SK-N-SH (cell line): ENCODE measurements at regions not wholly inside any gene's neighbourhood (a gene's known extent, or its start where the extent isn't known, plus 50 kb on each side); places are given as distances from the start of the nearest gene placed in this dataset.

Source experiments
- CTCF ChIA-PET: fragments of 300-600, 350-600 bp; formaldehyde crosslinking; extraction: SDS; loops from one replicate; lab custom pipeline; 2021; lab: Yijun Ruan, JAX
- POLR2A ChIA-PET: fragments of 350-600 bp; sonication (Branson Sonifier 250); formaldehyde crosslinking; extraction: SDS; loops from one replicate; lab custom pipeline; 2020; ENCODE audit warnings: antibody characterized with exemption, inconsistent platforms; lab: Yijun Ruan, JAX
- DNase-seq: peaks from one replicate; pipeline ENCODE4 v3.0.0; 2012
- H2AFZ ChIP-seq: fragments of 200-600 bp; sonication (generic); 2 replicates; pipeline ENCODE4 v1.8.1; 2016; ENCODE audit warnings: antibody characterized with exemption, mild to moderate bottlenecking, low read depth
- H3F3A ChIP-seq: fragments of 200-600 bp; sonication (generic); replicated peaks from 2 replicates; pipeline ENCODE3; 2016; ENCODE audit warnings: antibody characterized with exemption, mild to moderate bottlenecking; ENCODE audit not compliant: insufficient read depth
- H3K27ac ChIP-seq, 2 experiments: fragments of 200-500 bp in 1 of 2; fragments of 200-600 bp in 1 of 2; sonication (Bioruptor generic) in 1 of 2; sonication (generic), shearing (Covaris generic) in 1 of 2; 2 replicates each; pipeline versions ENCODE4 v1.5.1 to v1.6.1; 2014 to 2016; ENCODE audit warnings: low read depth in 2 of 2, inconsistent platforms in 1 of 2, low read length in 1 of 2, mild to moderate bottlenecking in 1 of 2, mixed read lengths in 1 of 2
- H3K27me3 ChIP-seq: fragments of 200-600 bp; sonication (generic), shearing (Covaris generic); 2 replicates; pipeline ENCODE4 v1.6.1; 2016; ENCODE audit warnings: mixed run types; ENCODE audit not compliant: insufficient read depth
- H3K36me3 ChIP-seq, 2 experiments: fragments of 200-500 bp in 1 of 2; fragments of 200-600 bp in 1 of 2; sonication (Bioruptor generic) in 1 of 2; sonication (generic) in 1 of 2; replicated peaks in 1 of 2; 2 replicates each; pipeline versions ENCODE3 to v1.5.1; 2014 to 2016; ENCODE audit warnings: low read length in 1 of 2, mild to moderate bottlenecking in 1 of 2; ENCODE audit not compliant: insufficient read depth in 2 of 2, control insufficient read depth in 1 of 2
- H3K4me1 ChIP-seq, 2 experiments: fragments of 200-500 bp in 1 of 2; fragments of 200-600 bp in 1 of 2; sonication (Bioruptor generic) in 1 of 2; sonication (generic), shearing (Covaris generic) in 1 of 2; 2 replicates each; pipeline versions ENCODE4 v1.5.1 to v1.6.1; 2014 to 2016; ENCODE audit warnings: low read depth in 1 of 2, low read length in 1 of 2, mixed run types in 1 of 2; ENCODE audit not compliant: insufficient read depth in 2 of 2, control insufficient read depth in 1 of 2
- H3K4me2 ChIP-seq: fragments of 200-600 bp; sonication (generic), shearing (Covaris generic); 2 replicates; pipeline ENCODE4 v1.6.1; 2017; ENCODE audit warnings: mixed run types
- H3K4me3 ChIP-seq, 2 experiments: fragments of 200-500 bp in 1 of 2; fragments of 200-600 bp in 1 of 2; sonication (Bioruptor generic) in 1 of 2; sonication (generic), shearing (Covaris generic) in 1 of 2; 2 replicates each; pipeline versions ENCODE4 v1.5.1 to v1.8.1; 2014 to 2016; ENCODE audit warnings: low read depth in 2 of 2, inconsistent platforms in 1 of 2, low read length in 1 of 2, mild to moderate bottlenecking in 1 of 2, mixed read lengths in 1 of 2, moderate library complexity in 1 of 2
- H3K79me2 ChIP-seq: fragments of 200-600 bp; sonication (generic); 2 replicates; pipeline ENCODE4 v1.8.1; 2017; ENCODE audit warnings: mild to moderate bottlenecking; ENCODE audit not compliant: insufficient read depth
- H3K9ac ChIP-seq: fragments of 200-600 bp; sonication (generic); 2 replicates; pipeline ENCODE4 v1.6.1; 2017; ENCODE audit warnings: mixed run types
- H3K9me2 ChIP-seq: fragments of 200-600 bp; sonication (generic); 2 replicates; pipeline ENCODE4 v1.6.1; 2017; ENCODE audit warnings: mixed run types
- H3K9me3 ChIP-seq: fragments of 200-600 bp; sonication (generic); 2 replicates; pipeline ENCODE4 v1.6.1; 2017; ENCODE audit warnings: mixed run types, mild to moderate bottlenecking, moderate library complexity
- H4K20me1 ChIP-seq: fragments of 200-600 bp; sonication (generic); 2 replicates; pipeline ENCODE4 v1.6.1; 2017; ENCODE audit warnings: mild to moderate bottlenecking, mixed run types; ENCODE audit not compliant: insufficient read depth
- EP300 ChIP-seq, 2 experiments: IDR thresholded peaks; 2 replicates each; pipeline versions ENCODE4 v1.4.0 to v1.6.1; 2012; ENCODE audit warnings: borderline replicate concordance in 1 of 2, low read depth in 1 of 2, low read length in 1 of 2
- EZH2phosphoT487 ChIP-seq: fragments of 200-600 bp; sonication (generic); IDR thresholded peaks from 2 replicates; pipeline ENCODE4 v1.6.1; 2017; ENCODE audit warnings: low read depth, mixed run types, mild to moderate bottlenecking, antibody characterized with exemption, moderate library complexity, borderline replicate concordance
- FOSL2 ChIP-seq: IDR thresholded peaks from 2 replicates; pipeline ENCODE4 v1.4.0; 2012; ENCODE audit warnings: low read depth, mild to moderate bottlenecking, moderate library complexity, borderline replicate concordance
- MXI1 ChIP-seq: IDR thresholded peaks from 2 replicates; pipeline ENCODE4 v1.6.1; 2012; ENCODE audit warnings: mild to moderate bottlenecking, low read depth, low read length, improper control_type of control experiment
- NRF1 ChIP-seq: IDR thresholded peaks from 2 replicates; pipeline ENCODE4 v1.6.1; 2012; ENCODE audit warnings: low read depth, mild to moderate bottlenecking, low read length
- RAD21 ChIP-seq: IDR thresholded peaks from 2 replicates; pipeline ENCODE4 v1.6.1; 2012; ENCODE audit warnings: mild to moderate bottlenecking, low read length
- RXRA ChIP-seq: IDR thresholded peaks from 2 replicates; pipeline ENCODE4 v1.4.0; 2012; ENCODE audit warnings: low read depth, mild to moderate bottlenecking, borderline replicate concordance
- SMC3 ChIP-seq: IDR thresholded peaks from 2 replicates; pipeline ENCODE4 v1.6.1; 2012; ENCODE audit warnings: low read depth, low read length, improper control_type of control experiment
- TEAD4 ChIP-seq: IDR thresholded peaks from 2 replicates; pipeline ENCODE4 v1.4.0; 2012; ENCODE audit warnings: mild to moderate bottlenecking, borderline replicate concordance; ENCODE audit not compliant: insufficient read depth
- USF1 ChIP-seq: IDR thresholded peaks from 2 replicates; pipeline ENCODE4 v1.4.0; 2012; ENCODE audit warnings: low read depth, borderline replicate concordance
- YY1 ChIP-seq: IDR thresholded peaks from 2 replicates; pipeline ENCODE4 v1.4.0; 2012; ENCODE audit warnings: low read depth, mild to moderate bottlenecking
- WGBS: methylation state at CpG from one replicate; pipeline ENCODE4 v1.1.6; 2017; ENCODE audit warnings: low lambda C conversion rate; 5-methylcytosine and 5-hydroxymethylcytosine counted together
- TF ChIP-seq, protein P1 (sequence below): fragments of 200-600 bp; sonication (generic); IDR thresholded peaks from 2 replicates; pipeline ENCODE4 v1.6.1; 2017; ENCODE audit warnings: antibody characterized with exemption, mild to moderate bottlenecking, moderate library complexity
- TF ChIP-seq, protein P2 (sequence below): IDR thresholded peaks from 2 replicates; pipeline ENCODE4 v1.6.1; 2012; ENCODE audit warnings: mild to moderate bottlenecking, low read depth, low read length, moderate library complexity
- TF ChIP-seq, protein P3 (sequence below): IDR thresholded peaks from 2 replicates; pipeline ENCODE4 v1.4.0; 2012; ENCODE audit warnings: low read depth, borderline replicate concordance

- no peaks in the 10 kb centered on the region for H3K27me3 ChIP-seq
- DNase-seq = no peak
- no peaks in the 10 kb centered on the region for H3K9me3 ChIP-seq
- ChIA-PET CTCF (interaction anchor here (1.7 to 1.9 kb wide), 2 partner anchors 17 to 59 kb away, joined by 5 to 8 read pairs; partner anchors contain the start of gene TRIB2), POLR2A (no interaction called here)
- no peak overlapping the region for H3K9ac ChIP-seq
- no peak overlapping the region for H3K4me2 ChIP-seq
- no peak for TF ChIP-seq MXI1
- TF ChIP-seq NRF1 = no peak
- no peak for TF ChIP-seq USF1
- TF ChIP-seq SMC3 = no peak
- no peak for TF ChIP-seq EP300 (IDR thresholded peaks at IDR 0.05; ENCODE audit: borderline replicate concordance in 1 of 2, low read depth in 1 of 2, low read length in 1 of 2)
- TF ChIP-seq, protein P1, sequence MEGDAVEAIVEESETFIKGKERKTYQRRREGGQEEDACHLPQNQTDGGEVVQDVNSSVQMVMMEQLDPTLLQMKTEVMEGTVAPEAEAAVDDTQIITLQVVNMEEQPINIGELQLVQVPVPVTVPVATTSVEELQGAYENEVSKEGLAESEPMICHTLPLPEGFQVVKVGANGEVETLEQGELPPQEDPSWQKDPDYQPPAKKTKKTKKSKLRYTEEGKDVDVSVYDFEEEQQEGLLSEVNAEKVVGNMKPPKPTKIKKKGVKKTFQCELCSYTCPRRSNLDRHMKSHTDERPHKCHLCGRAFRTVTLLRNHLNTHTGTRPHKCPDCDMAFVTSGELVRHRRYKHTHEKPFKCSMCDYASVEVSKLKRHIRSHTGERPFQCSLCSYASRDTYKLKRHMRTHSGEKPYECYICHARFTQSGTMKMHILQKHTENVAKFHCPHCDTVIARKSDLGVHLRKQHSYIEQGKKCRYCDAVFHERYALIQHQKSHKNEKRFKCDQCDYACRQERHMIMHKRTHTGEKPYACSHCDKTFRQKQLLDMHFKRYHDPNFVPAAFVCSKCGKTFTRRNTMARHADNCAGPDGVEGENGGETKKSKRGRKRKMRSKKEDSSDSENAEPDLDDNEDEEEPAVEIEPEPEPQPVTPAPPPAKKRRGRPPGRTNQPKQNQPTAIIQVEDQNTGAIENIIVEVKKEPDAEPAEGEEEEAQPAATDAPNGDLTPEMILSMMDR = no peak
- TF ChIP-seq, protein P2, sequence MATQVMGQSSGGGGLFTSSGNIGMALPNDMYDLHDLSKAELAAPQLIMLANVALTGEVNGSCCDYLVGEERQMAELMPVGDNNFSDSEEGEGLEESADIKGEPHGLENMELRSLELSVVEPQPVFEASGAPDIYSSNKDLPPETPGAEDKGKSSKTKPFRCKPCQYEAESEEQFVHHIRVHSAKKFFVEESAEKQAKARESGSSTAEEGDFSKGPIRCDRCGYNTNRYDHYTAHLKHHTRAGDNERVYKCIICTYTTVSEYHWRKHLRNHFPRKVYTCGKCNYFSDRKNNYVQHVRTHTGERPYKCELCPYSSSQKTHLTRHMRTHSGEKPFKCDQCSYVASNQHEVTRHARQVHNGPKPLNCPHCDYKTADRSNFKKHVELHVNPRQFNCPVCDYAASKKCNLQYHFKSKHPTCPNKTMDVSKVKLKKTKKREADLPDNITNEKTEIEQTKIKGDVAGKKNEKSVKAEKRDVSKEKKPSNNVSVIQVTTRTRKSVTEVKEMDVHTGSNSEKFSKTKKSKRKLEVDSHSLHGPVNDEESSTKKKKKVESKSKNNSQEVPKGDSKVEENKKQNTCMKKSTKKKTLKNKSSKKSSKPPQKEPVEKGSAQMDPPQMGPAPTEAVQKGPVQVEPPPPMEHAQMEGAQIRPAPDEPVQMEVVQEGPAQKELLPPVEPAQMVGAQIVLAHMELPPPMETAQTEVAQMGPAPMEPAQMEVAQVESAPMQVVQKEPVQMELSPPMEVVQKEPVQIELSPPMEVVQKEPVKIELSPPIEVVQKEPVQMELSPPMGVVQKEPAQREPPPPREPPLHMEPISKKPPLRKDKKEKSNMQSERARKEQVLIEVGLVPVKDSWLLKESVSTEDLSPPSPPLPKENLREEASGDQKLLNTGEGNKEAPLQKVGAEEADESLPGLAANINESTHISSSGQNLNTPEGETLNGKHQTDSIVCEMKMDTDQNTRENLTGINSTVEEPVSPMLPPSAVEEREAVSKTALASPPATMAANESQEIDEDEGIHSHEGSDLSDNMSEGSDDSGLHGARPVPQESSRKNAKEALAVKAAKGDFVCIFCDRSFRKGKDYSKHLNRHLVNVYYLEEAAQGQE = no peak
- TF ChIP-seq EZH2phosphoT487 = no peak
- TF ChIP-seq, all 33 proteins: peak for 0
- H3K4me1 ChIP-seq = no peaks in the 10 kb centered on the region; a peak in 1 of 4 replicates
- 70% methylated on average over 6 of the region's 6 CpGs for WGBS
- H3K9me2 ChIP-seq = no peaks in the 10 kb centered on the region
- H2AFZ ChIP-seq = no peak overlapping the region
- H3K36me3 ChIP-seq = no peaks in the 10 kb centered on the region
- H3K27ac ChIP-seq = no peak overlapping the region
- no peaks in the 10 kb centered on the region for H3K79me2 ChIP-seq
- no peaks in the 10 kb centered on the region for H3F3A ChIP-seq
- H4K20me1 ChIP-seq = no peaks in the 10 kb centered on the region
- no peak overlapping the region for H3K4me3 ChIP-seq
These were observed 59.2 kb upstream of the TRIB2 start for GRCh38 chr2:12657560-12657959.

- Histone ChIP-seq H3K4me2 (no peak overlapping the region), H4K20me1 (no peaks in the 10 kb centered on the region), H3K4me3 (no peak overlapping the region), H3K27me3 (no peaks in the 10 kb centered on the region), H3F3A (no peaks in the 10 kb centered on the region), H3K27ac (no peak overlapping the region), H3K9ac (no peak overlapping the region), H3K36me3 (no peaks in the 10 kb centered on the region), H3K9me2 (no peaks in the 10 kb centered on the region), H3K4me1 (no peaks in the 10 kb centered on the region; a peak in 1 of 4 replicates), H2AFZ (no peak overlapping the region), H3K79me2 (no peaks in the 10 kb centered on the region), H3K9me3 (no peaks in the 10 kb centered on the region)
- 78% methylated on average over 3 of the region's 3 CpGs for WGBS
- POLR2A ChIA-PET = interaction anchor here (0.6 kb wide), 1 partner anchor 58 kb away, joined by 3 read pairs; the partner anchor contains the start of gene TRIB2
- no peak for DNase-seq
- CTCF ChIA-PET = interaction anchor here (1.7 to 1.9 kb wide), 2 partner anchors 16 to 58 kb away, joined by 5 to 8 read pairs; partner anchors contain the start of gene TRIB2
- TF ChIP-seq EZH2phosphoT487 = no peak
- no peak for TF ChIP-seq RAD21
- TF ChIP-seq NRF1 = no peak
- TF ChIP-seq TEAD4 = no peak
- TF ChIP-seq FOSL2 = no peak
- TF ChIP-seq, protein P3, sequence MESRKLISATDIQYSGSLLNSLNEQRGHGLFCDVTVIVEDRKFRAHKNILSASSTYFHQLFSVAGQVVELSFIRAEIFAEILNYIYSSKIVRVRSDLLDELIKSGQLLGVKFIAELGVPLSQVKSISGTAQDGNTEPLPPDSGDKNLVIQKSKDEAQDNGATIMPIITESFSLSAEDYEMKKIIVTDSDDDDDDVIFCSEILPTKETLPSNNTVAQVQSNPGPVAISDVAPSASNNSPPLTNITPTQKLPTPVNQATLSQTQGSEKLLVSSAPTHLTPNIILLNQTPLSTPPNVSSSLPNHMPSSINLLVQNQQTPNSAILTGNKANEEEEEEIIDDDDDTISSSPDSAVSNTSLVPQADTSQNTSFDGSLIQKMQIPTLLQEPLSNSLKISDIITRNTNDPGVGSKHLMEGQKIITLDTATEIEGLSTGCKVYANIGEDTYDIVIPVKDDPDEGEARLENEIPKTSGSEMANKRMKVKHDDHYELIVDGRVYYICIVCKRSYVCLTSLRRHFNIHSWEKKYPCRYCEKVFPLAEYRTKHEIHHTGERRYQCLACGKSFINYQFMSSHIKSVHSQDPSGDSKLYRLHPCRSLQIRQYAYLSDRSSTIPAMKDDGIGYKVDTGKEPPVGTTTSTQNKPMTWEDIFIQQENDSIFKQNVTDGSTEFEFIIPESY = no peak
- TF ChIP-seq YY1 = no peak
- TF ChIP-seq RXRA = no peak
- TF ChIP-seq, protein P1 = no peak
These were observed 58.3 kb upstream of the TRIB2 start for GRCh38 chr2:12658310-12658945.
